Uterus (tissue), 3 donors: ENCODE measurements at regions not wholly inside any gene's neighbourhood (a gene's known extent, or its start where the extent isn't known, plus 50 kb on each side); places are given as distances from the start of the nearest gene placed in this dataset.

ENCODE experiments used
- DNase-seq, 2 donors: peaks; one replicate each; pipeline ENCODE4 v3.0.0-alpha.2; 2019 to 2020
- H3K27ac ChIP-seq, 2 donors: fragments of 200-600 bp; sonication (generic); 1 replicate in 1 of 2; 2 replicates in 1 of 2; pipeline ENCODE4 v1.5.1; 2016 to 2018
- H3K27me3 ChIP-seq, 2 donors: fragments of 200-600 bp; sonication (generic); one replicate each; pipeline ENCODE4 v1.5.1; 2018 to 2019; ENCODE audit warnings: control low read depth in 1 of 2
- H3K36me3 ChIP-seq, 2 donors: fragments of 200-600 bp; sonication (generic); one replicate each; pipeline ENCODE4 v1.5.1; 2019; ENCODE audit warnings: control low read depth in 1 of 2
- H3K4me1 ChIP-seq, 2 donors: fragments of 200-600 bp; sonication (generic); one replicate each; pipeline ENCODE4 v1.5.1; 2018 to 2019; ENCODE audit warnings: control low read depth in 1 of 2
- H3K4me3 ChIP-seq, 2 donors: fragments of 200-600 bp; sonication (generic); 1 replicate in 1 of 2; 2 replicates in 1 of 2; pipeline ENCODE4 v1.5.1; 2018 to 2019; ENCODE audit warnings: mild to moderate bottlenecking in 1 of 2
- H3K9me3 ChIP-seq, 2 donors: fragments of 200-600 bp; sonication (generic); one replicate each; pipeline ENCODE4 v1.5.1; 2019; ENCODE audit warnings: control low read depth in 1 of 2
- POLR2A ChIP-seq, 2 donors: fragments of 450-650 bp; IDR thresholded peaks; one replicate each; pipeline ENCODE4 v1.6.1; 2016; ENCODE audit warnings: antibody characterized with exemption in 2 of 2, mild to moderate bottlenecking in 1 of 2, moderate library complexity in 1 of 2
- intact Hi-C: fragments of 100-400 bp; cut with DNase I; formaldehyde crosslinking; loops from one replicate; pipeline ENCODE4 v1.15.1; 2023; ENCODE audit warnings: low total_unique reads
- TF ChIP-seq, protein P1 (sequence below), 4 experiments: fragments of 200-600 bp in 2 of 4; fragments of 450-650 bp in 2 of 4; sonication (generic) in 2 of 4; IDR thresholded peaks; one replicate each; pipeline ENCODE4 v1.5.1; 2016 to 2019; ENCODE audit warnings: antibody characterized with exemption in 4 of 4, mild to moderate bottlenecking in 2 of 4, moderate library complexity in 1 of 4
- donor health status: DM: yes; HTN: yes; CAD: no.

DNA sequence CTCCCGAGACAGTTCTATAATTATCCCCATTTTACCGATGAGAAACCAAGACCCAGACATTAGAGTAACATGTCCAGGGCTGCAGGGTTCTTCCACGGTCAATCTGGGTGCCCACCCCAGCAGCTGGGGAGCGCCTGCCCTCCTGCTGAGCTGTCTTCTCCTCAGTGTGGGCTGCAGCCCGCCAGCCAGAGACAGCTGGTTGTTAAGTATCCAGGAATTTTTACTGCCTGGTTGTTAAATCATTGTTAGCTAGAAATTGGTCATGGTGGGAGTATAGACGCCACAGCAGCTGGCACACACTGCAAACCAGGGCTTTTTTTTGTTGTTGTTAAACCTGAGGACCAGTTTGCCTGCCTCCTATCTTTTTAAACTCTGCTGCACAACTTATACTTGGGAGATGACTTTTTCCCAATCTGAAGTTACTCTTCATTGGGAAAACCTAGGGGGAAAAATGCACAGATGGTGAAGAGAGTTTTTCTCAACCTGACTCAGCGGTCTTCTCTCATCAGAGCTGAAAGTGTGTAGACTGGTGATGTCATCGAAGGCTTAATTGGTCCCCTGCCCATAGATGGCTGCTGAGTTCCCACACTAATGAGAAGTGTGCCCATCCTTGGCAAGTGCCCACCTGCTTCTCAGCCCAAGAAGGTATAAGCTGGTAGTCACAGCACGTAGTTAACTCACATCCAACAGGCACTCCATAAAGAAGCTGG is 208.6 kb downstream of the DRD1 start:
- no peak for TF ChIP-seq POLR2A (IDR thresholded peaks at IDR 0.05)
- TF ChIP-seq, protein P1, sequence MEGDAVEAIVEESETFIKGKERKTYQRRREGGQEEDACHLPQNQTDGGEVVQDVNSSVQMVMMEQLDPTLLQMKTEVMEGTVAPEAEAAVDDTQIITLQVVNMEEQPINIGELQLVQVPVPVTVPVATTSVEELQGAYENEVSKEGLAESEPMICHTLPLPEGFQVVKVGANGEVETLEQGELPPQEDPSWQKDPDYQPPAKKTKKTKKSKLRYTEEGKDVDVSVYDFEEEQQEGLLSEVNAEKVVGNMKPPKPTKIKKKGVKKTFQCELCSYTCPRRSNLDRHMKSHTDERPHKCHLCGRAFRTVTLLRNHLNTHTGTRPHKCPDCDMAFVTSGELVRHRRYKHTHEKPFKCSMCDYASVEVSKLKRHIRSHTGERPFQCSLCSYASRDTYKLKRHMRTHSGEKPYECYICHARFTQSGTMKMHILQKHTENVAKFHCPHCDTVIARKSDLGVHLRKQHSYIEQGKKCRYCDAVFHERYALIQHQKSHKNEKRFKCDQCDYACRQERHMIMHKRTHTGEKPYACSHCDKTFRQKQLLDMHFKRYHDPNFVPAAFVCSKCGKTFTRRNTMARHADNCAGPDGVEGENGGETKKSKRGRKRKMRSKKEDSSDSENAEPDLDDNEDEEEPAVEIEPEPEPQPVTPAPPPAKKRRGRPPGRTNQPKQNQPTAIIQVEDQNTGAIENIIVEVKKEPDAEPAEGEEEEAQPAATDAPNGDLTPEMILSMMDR (IDR thresholded peaks at IDR 0.05), result no peak
- no peaks in the 10 kb centered on the region for H3K4me1 ChIP-seq
- H3K27ac ChIP-seq, result no peak overlapping the region
- no peak overlapping the region for H3K4me3 ChIP-seq
- DNase-seq, result no peak
- H3K27me3 ChIP-seq, result no peaks in the 10 kb centered on the region
- H3K36me3 ChIP-seq, result no peaks in the 10 kb centered on the region
- intact Hi-C loops, result no loop called here
- no peaks in the 10 kb centered on the region for H3K9me3 ChIP-seq

DNA sequence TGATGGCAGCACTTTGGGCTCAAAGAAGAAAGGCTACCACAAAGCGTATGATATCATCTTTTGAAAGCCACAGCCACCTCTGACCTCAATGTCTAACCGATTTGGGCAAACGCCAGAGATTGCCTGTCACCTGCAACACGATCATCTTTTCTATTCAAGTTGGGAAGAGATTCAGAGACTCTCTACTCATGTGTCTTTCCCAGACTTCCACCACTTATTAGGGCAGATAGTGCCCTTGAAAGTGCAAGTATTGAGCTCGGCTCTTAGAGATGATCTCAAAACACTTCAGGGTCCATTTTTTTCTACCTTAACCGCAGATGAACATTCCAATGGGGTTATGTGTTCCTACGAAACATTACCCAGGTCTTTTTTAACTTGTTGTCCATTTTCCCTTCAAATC is 213.7 kb downstream of the DRD1 start:
- intact Hi-C loops, result no loop called here
- Histone ChIP-seq H3K27ac (no peak overlapping the region), H3K36me3 (no peaks in the 10 kb centered on the region), H3K27me3 (no peaks in the 10 kb centered on the region), H3K4me3 (no peak overlapping the region), H3K9me3 (no peaks in the 10 kb centered on the region), H3K4me1 (no peaks in the 10 kb centered on the region)
- TF ChIP-seq POLR2A (IDR thresholded peaks at IDR 0.05), result no peak
- TF ChIP-seq, protein P1 (IDR thresholded peaks at IDR 0.05), result no peak
- DNase-seq, result no peak

DNA sequence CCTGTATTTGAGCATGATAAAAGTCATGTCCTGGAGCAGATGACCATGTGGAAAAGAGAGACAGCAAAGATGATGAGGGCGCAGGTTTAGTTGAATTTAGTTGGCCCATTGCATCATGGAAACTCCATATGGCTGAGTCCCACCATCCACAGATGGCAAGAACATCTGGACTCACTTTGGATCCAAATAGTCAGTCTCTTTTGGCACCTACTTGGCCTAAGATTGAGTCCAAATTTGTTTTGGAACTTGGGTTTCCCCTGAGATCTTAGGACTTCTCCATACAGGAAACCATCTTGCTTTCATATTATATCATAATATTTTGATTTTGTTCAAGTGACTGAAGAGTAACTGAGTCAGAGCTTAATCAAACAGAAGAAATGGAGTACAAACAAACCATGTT is 217.5 kb downstream of the DRD1 start:
- TF ChIP-seq, protein P1 (IDR thresholded peaks at IDR 0.05), result no peak
- no peak for TF ChIP-seq POLR2A (IDR thresholded peaks at IDR 0.05)
- no peak overlapping the region for H3K4me3 ChIP-seq
- no peaks in the 10 kb centered on the region for H3K27me3 ChIP-seq
- intact Hi-C loops, result no loop called here
- DNase-seq, result no peak
- H3K4me1 ChIP-seq, result no peaks in the 10 kb centered on the region
- H3K27ac ChIP-seq, result no peak overlapping the region
- H3K36me3 ChIP-seq, result no peaks in the 10 kb centered on the region
- H3K9me3 ChIP-seq, result no peaks in the 10 kb centered on the region

DNA sequence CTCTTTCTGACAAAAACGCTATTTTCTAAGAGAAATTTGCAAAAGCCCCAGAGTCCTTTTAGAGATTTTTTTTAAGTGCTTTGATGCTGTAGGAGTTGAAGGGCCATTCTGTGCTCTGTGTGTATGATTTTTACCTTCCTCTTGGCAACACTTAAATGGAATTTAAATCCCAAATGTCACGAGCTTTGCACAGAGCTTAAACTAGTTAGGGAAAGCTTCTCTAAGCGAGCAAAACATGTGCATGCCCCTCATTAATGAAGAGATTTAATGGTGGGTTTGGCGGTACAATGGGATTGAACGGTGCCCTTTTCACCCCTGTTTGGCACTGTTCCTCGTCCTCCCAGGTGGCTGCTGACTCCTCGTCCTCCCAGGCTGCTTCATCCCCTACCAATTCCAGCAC is 220.7 kb downstream of the DRD1 start:
- DNase-seq, result no peak
- Histone ChIP-seq H3K4me1 (no peaks in the 10 kb centered on the region), H3K9me3 (no peaks in the 10 kb centered on the region), H3K36me3 (no peaks in the 10 kb centered on the region), H3K27ac (no peak overlapping the region), H3K27me3 (no peaks in the 10 kb centered on the region), H3K4me3 (no peak overlapping the region)
- no peak for TF ChIP-seq POLR2A (IDR thresholded peaks at IDR 0.05)
- TF ChIP-seq, protein P1 (IDR thresholded peaks at IDR 0.05), result no peak
- intact Hi-C loops, result no loop called here

DNA sequence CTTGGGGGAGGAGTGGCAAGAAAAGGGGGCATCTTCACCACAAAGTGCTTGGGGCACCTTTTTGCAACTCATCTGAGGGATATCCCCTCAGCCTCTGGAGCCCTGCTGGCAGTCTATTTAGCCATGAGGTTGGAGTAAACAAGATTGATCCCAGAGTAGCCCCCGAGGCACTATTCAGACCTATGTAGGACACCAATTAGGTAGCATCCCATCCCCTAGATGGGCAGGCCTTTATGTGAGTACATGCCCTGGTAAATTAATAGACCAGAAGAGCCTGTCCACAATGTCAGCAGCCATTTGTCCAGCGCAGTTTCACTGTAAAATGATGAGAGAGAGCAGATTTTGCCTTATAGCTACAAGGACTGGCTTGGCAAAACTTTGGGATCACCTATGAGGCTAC is 221.4 kb downstream of the DRD1 start:
- H3K27ac ChIP-seq, result no peak overlapping the region
- no peak for DNase-seq
- H3K36me3 ChIP-seq, result no peaks in the 10 kb centered on the region
- H3K4me1 ChIP-seq, result no peaks in the 10 kb centered on the region
- TF ChIP-seq POLR2A (IDR thresholded peaks at IDR 0.05), result no peak
- TF ChIP-seq, protein P1 (IDR thresholded peaks at IDR 0.05), result no peak
- H3K4me3 ChIP-seq, result no peak overlapping the region
- intact Hi-C loops, result no loop called here
- no peaks in the 10 kb centered on the region for H3K9me3 ChIP-seq
- no peaks in the 10 kb centered on the region for H3K27me3 ChIP-seq
